GM10248 (cell line): ENCODE measurements at regions not wholly inside any gene's neighbourhood (a gene's known extent, or its start where the extent isn't known, plus 50 kb on each side); places are given as distances from the start of the nearest gene placed in this dataset.

Experiments used
- CTCF ChIA-PET: fragments of 300-600 bp; sonication (Branson Sonifier 250); formaldehyde crosslinking; extraction: SDS; loops from one replicate; lab custom pipeline; 2021; ENCODE audit warnings: antibody characterized with exemption; lab: Yijun Ruan, JAX
- POLR2A ChIA-PET: fragments of 350-650 bp; sonication (Branson Sonifier 250); formaldehyde crosslinking; extraction: SDS; loops from one replicate; lab custom pipeline; 2020; ENCODE audit warnings: antibody characterized with exemption; lab: Yijun Ruan, JAX
- DNase-seq: peaks from one replicate; pipeline ENCODE4 v3.0.0; 2012; ENCODE audit errors: extremely low spot score
- CTCF ChIP-seq: IDR thresholded peaks from 2 replicates; pipeline ENCODE4 v1.5.1; 2012; ENCODE audit warnings: mild to moderate bottlenecking, low read depth; ENCODE audit errors: extremely low read depth, missing control alignments, control extremely low read depth

GRCh38 chr7:18302097-18302496, 193.5 kb upstream of the HDAC9 start:
- POLR2A ChIA-PET: no interaction called here

DNA sequence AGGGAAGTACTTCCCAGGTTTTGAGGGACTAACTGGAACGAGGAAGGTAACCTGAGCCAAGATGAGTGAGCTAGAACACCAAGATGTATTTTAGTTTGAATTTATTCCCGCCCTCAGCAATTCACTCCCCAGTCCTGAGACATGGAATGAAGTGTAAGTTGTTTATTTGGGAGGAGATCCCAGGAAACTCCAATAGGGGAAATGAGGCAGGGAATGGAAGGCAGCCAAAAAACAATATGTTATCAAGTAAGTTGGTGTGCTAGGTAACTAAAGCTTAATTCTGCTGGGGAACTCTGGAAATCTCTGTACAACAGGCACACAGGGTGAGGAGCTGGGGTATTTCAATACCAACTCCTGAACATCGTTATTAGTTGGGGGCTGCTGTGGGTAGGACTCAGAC, 189.7 kb upstream of the HDAC9 start:
- CTCF ChIA-PET: interaction anchor here (1.1 kb wide), 1 partner anchor 10 kb away, joined by 4 read pairs; no protein-coding TSS in a partner anchor
- no peak for TF ChIP-seq CTCF
- POLR2A ChIA-PET: no interaction called here
- no peak for DNase-seq

More at GRCh38 chr7:18302097-18302496, 193.5 kb upstream of the HDAC9 start:
- TF ChIP-seq CTCF: no peak
- DNase-seq: no peak
- CTCF ChIA-PET: interaction anchor here (2.4 kb wide), 1 partner anchor 18 kb away, joined by 8 read pairs; no protein-coding TSS in a partner anchor

DNA sequence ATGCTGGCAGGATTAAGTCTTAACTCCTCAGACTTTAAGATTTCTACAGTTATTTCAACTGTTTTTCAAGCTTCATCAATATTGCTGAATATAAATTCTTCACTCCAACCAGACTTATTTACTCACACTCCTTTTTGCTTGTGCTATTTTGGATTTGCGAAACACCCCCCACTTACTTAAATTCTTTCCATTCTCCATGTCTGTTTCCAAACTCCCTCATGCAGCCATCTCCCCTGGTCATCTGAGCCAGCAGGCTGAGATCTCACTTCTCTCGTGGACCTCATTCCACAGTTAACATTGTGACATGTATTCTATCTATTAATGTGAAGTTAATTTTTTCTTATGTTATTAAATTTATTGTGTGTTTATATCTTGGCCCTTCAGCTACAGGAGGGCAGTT, 188.9 kb upstream of the HDAC9 start:
- DNase-seq: no peak
- CTCF ChIA-PET: interaction anchor here (1.1 to 2.2 kb wide), 3 partner anchors 9 to 13 kb away, joined by 4 to 7 read pairs (median 4); no protein-coding TSS in a partner anchor
- POLR2A ChIA-PET: no interaction called here
- no peak for TF ChIP-seq CTCF

DNA sequence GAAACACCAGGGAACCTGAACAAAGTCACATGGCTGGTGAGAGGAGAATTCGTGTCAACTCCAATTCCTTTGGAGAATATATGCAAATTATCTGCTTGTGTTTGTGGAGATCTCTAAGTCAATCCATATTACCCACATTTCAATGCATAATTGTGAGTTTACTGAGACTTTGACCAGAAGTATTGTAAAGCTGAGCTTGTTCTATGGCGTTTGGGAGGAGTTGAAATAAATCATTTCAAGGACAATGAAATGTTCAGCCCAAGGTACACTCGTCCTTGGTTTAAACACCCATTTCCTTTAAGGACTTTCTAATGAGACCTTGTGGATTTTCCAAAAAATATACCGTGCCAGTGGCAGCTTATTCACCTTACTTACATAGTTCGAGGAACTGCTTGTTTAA, 186.6 kb upstream of the HDAC9 start:
- CTCF ChIA-PET: no interaction called here

DNA sequence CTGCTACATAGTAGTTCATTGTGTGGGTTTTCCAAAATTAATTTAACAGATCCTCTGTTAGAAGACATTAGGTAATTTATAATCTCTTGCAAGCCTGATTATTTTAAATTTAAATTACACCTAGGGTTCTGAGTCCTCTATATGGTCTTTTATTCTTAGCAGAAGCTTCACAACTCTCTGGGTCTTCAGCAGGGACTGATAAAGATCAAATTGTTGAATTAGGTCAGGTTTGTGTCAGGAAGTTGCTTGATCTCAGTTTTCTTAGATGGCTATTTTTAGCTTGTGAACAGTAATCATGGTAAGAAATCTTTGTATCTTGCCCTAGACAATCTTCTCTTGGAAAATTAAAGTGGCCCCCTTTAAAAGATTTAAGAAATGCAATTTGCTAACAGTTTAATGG, 183.1 kb upstream of the HDAC9 start:
- no peak for TF ChIP-seq CTCF
- ChIA-PET CTCF (no interaction called here), POLR2A (no interaction called here)
- no peak for DNase-seq

More for the DNA sequence above, 186.6 kb upstream of the HDAC9 start:
- TF ChIP-seq CTCF: no peak
- no peak for DNase-seq
- POLR2A ChIA-PET: no interaction called here

- CTCF ChIA-PET: no interaction called here
- POLR2A ChIA-PET: no interaction called here
- no peak for DNase-seq
- no peak for TF ChIP-seq CTCF
Observed at GRCh38 chr7:18313965-18314364, 181.6 kb upstream of the HDAC9 start.
